T-helper 1 cell treated with Interleukin-12 subunit alpha and Interleukin-12 subunit beta and Interleukin-4 antibody, amounts not matched to agents 30 μg/mL and 1 μg/mL, for 36 hours (primary cell): ENCODE measurements at regions not wholly inside any gene's neighbourhood (a gene's known extent, or its start where the extent isn't known, plus 50 kb on each side); places are given as distances from the start of the nearest gene placed in this dataset.
"Not testable (repeated sequence)": the region's sequence is repeated elsewhere in the genome, so short reads cannot be mapped to it uniquely, and the experiment has no call there.

Source experiments
- H3K27ac Mint-ChIP-seq: one replicate; pipeline ENCODE4 v1.8.0; 2021; ENCODE audit warnings: mild to moderate bottlenecking, mixed read lengths
- H3K27me3 Mint-ChIP-seq: one replicate; pipeline ENCODE4 v1.8.0; 2021; ENCODE audit warnings: low read depth, mixed read lengths
- H3K36me3 Mint-ChIP-seq: one replicate; pipeline ENCODE4 v1.8.0; 2021; ENCODE audit warnings: low read depth, mixed read lengths
- H3K4me1 Mint-ChIP-seq: one replicate; pipeline ENCODE4 v1.8.0; 2021; ENCODE audit warnings: low read depth, mixed read lengths
- H3K4me3 Mint-ChIP-seq: one replicate; pipeline ENCODE4 v1.8.0; 2021; ENCODE audit warnings: mild to moderate bottlenecking, moderate library complexity, mixed read lengths
- H3K9me3 Mint-ChIP-seq: one replicate; pipeline ENCODE4 v1.8.0; 2021; ENCODE audit warnings: mixed read lengths

- Mint-ChIP-seq H3K4me3 (no peak overlapping the region), H3K9me3 (peaks cover 51% of the 10 kb centered on the region), H3K4me1 (no peaks in the 10 kb centered on the region), H3K27ac (no peak overlapping the region), H3K36me3 (no peaks in the 10 kb centered on the region), H3K27me3 (no peaks in the 10 kb centered on the region)
Observed at GRCh38 chr15:23801881-23802280, 114.8 kb upstream of the NDN start.

- H3K9me3 Mint-ChIP-seq: peaks cover 50% of the 10 kb centered on the region
- not testable (repeated sequence) for H3K36me3 Mint-ChIP-seq, H3K27me3 Mint-ChIP-seq, H3K4me1 Mint-ChIP-seq, H3K27ac Mint-ChIP-seq, H3K4me3 Mint-ChIP-seq
Observed at GRCh38 chr15:23802896-23803435, 115.9 kb upstream of the NDN start.

- no peaks in the 10 kb centered on the region for H3K36me3 Mint-ChIP-seq
- H3K4me1 Mint-ChIP-seq: no peaks in the 10 kb centered on the region
- H3K9me3 Mint-ChIP-seq: peaks cover 39% of the 10 kb centered on the region
- H3K27me3 Mint-ChIP-seq: no peaks in the 10 kb centered on the region
- H3K4me3 Mint-ChIP-seq: no peak overlapping the region
- H3K27ac Mint-ChIP-seq: no peak overlapping the region
Observed at GRCh38 chr15:23806980-23807379, 119.9 kb upstream of the NDN start.

GRCh38 chr15:23823508-23823907 is 136.4 kb upstream of the NDN start:
- Mint-ChIP-seq H3K27me3 (no peaks in the 10 kb centered on the region), H3K4me3 (no peak overlapping the region), H3K27ac (no peak overlapping the region), H3K9me3 (peaks cover 30% of the 10 kb centered on the region), H3K36me3 (no peaks in the 10 kb centered on the region), H3K4me1 (no peaks in the 10 kb centered on the region)

- Mint-ChIP-seq H3K4me1 (no peaks in the 10 kb centered on the region), H3K27ac (no peak overlapping the region), H3K9me3 (peaks cover 51% of the 10 kb centered on the region), H3K27me3 (no peaks in the 10 kb centered on the region), H3K36me3 (no peaks in the 10 kb centered on the region), H3K4me3 (no peak overlapping the region)
Observed at GRCh38 chr15:23828786-23829185, 141.7 kb upstream of the NDN start.

- H3K36me3 Mint-ChIP-seq: no peaks in the 10 kb centered on the region
- no peak overlapping the region for H3K27ac Mint-ChIP-seq
- no peaks in the 10 kb centered on the region for H3K27me3 Mint-ChIP-seq
- no peak overlapping the region for H3K4me3 Mint-ChIP-seq
- peaks cover 55% of the 10 kb centered on the region for H3K9me3 Mint-ChIP-seq
- H3K4me1 Mint-ChIP-seq: no peaks in the 10 kb centered on the region
Observed at GRCh38 chr15:23835953-23836352, 148.8 kb upstream of the NDN start.

GRCh38 chr15:23839893-23840474 is 152.9 kb upstream of the NDN start:
- Mint-ChIP-seq H3K4me1 (no peaks in the 10 kb centered on the region), H3K27ac (no peak overlapping the region), H3K9me3 (peaks cover 39% of the 10 kb centered on the region), H3K36me3 (no peaks in the 10 kb centered on the region), H3K4me3 (no peak overlapping the region), H3K27me3 (no peaks in the 10 kb centered on the region)

- no peak overlapping the region for H3K27ac Mint-ChIP-seq
- no peak overlapping the region for H3K4me3 Mint-ChIP-seq
- H3K4me1 Mint-ChIP-seq: no peaks in the 10 kb centered on the region
- peaks cover 21% of the 10 kb centered on the region for H3K9me3 Mint-ChIP-seq
- no peaks in the 10 kb centered on the region for H3K36me3 Mint-ChIP-seq
- no peaks in the 10 kb centered on the region for H3K27me3 Mint-ChIP-seq
Observed at GRCh38 chr15:23846218-23846617, 159.1 kb upstream of the NDN start.

GRCh38 chr15:23850666-23851065 is 163.6 kb upstream of the NDN start:
- Mint-ChIP-seq H3K4me1 (no peaks in the 10 kb centered on the region), H3K36me3 (no peaks in the 10 kb centered on the region), H3K4me3 (no peak overlapping the region), H3K27me3 (no peaks in the 10 kb centered on the region), H3K27ac (no peak overlapping the region), H3K9me3 (peaks cover 13% of the 10 kb centered on the region)

- Mint-ChIP-seq H3K27me3 (no peaks in the 10 kb centered on the region), H3K36me3 (no peaks in the 10 kb centered on the region), H3K4me3 (no peak overlapping the region), H3K27ac (no peak overlapping the region), H3K9me3 (peaks cover 13% of the 10 kb centered on the region), H3K4me1 (no peaks in the 10 kb centered on the region)
Observed at GRCh38 chr15:23851921-23852320, 164.8 kb upstream of the NDN start.

- no peaks in the 10 kb centered on the region for H3K36me3 Mint-ChIP-seq
- no peak overlapping the region for H3K4me3 Mint-ChIP-seq
- no peaks in the 10 kb centered on the region for H3K4me1 Mint-ChIP-seq
- no peak overlapping the region for H3K27ac Mint-ChIP-seq
- peaks cover 10% of the 10 kb centered on the region for H3K9me3 Mint-ChIP-seq
- no peaks in the 10 kb centered on the region for H3K27me3 Mint-ChIP-seq
Observed at GRCh38 chr15:23853286-23853685, 166.2 kb upstream of the NDN start.

GRCh38 chr15:23854203-23854911 is 167.3 kb upstream of the NDN start:
- H3K4me1 Mint-ChIP-seq: no peaks in the 10 kb centered on the region
- H3K9me3 Mint-ChIP-seq: peaks cover 8% of the 10 kb centered on the region
- no peaks in the 10 kb centered on the region for H3K27me3 Mint-ChIP-seq
- H3K27ac Mint-ChIP-seq: no peak overlapping the region
- no peak overlapping the region for H3K4me3 Mint-ChIP-seq
- H3K36me3 Mint-ChIP-seq: no peaks in the 10 kb centered on the region

GRCh38 chr15:23854912-23855659 is 168.0 kb upstream of the NDN start:
- no peaks in the 10 kb centered on the region for H3K27me3 Mint-ChIP-seq

GRCh38 chr15:23855947-23856346 is 168.8 kb upstream of the NDN start:
- Mint-ChIP-seq H3K36me3 (no peaks in the 10 kb centered on the region), H3K27ac (no peak overlapping the region), H3K4me1 (no peaks in the 10 kb centered on the region), H3K9me3 (peaks cover 11% of the 10 kb centered on the region), H3K27me3 (no peaks in the 10 kb centered on the region), H3K4me3 (no peak overlapping the region)

More at GRCh38 chr15:23854912-23855659, 168.0 kb upstream of the NDN start:
- Mint-ChIP-seq H3K27ac (no peak overlapping the region), H3K9me3 (peaks cover 10% of the 10 kb centered on the region), H3K4me3 (no peak overlapping the region), H3K36me3 (no peaks in the 10 kb centered on the region), H3K4me1 (no peaks in the 10 kb centered on the region)
